Stomach smooth muscle (tissue), 2 donors: ENCODE measurements at regions not wholly inside any gene's neighbourhood (a gene's known extent, or its start where the extent isn't known, plus 50 kb on each side); places are given as distances from the start of the nearest gene placed in this dataset.

Source experiments
- H3K27ac ChIP-seq: one replicate; pipeline ENCODE4 v1.7.0; 2013; ENCODE audit warnings: mild to moderate bottlenecking, low read length, inconsistent platforms
- H3K27me3 ChIP-seq, 2 donors: one replicate each; pipeline ENCODE4 v1.7.0; 2013; ENCODE audit warnings: low read length in 2 of 2; ENCODE audit not compliant: insufficient read depth in 2 of 2, control insufficient read depth in 1 of 2
- H3K36me3 ChIP-seq, 2 donors: one replicate each; pipeline ENCODE4 v1.7.0; 2013; ENCODE audit warnings: low read length in 2 of 2; ENCODE audit not compliant: control insufficient read depth in 2 of 2, insufficient read depth in 2 of 2
- H3K4me1 ChIP-seq: one replicate; pipeline ENCODE4 v1.7.0; 2013; ENCODE audit warnings: low read length; ENCODE audit not compliant: control insufficient read depth, insufficient read depth
- H3K4me3 ChIP-seq, 2 donors: one replicate each; pipeline ENCODE4 v1.7.0; 2013; ENCODE audit warnings: low read length in 2 of 2
- H3K9ac ChIP-seq, 2 donors: one replicate each; pipeline ENCODE4 v1.7.0; 2013; ENCODE audit warnings: low read length in 2 of 2, mild to moderate bottlenecking in 1 of 2
- H3K9me3 ChIP-seq, 2 donors: one replicate each; pipeline ENCODE4 v1.7.0; 2013; ENCODE audit warnings: low read length in 2 of 2; ENCODE audit not compliant: control insufficient read depth in 2 of 2
- donor health status: healthy.
- donor health status: Pancreatic carcinoma.

GRCh38 chr5:68631884-68632283 lies 416.3 kb downstream of the PIK3R1 start:
- no peak overlapping the region for H3K27ac ChIP-seq
- no peak overlapping the region for H3K4me3 ChIP-seq
- no peaks in the 10 kb centered on the region for H3K9me3 ChIP-seq
- no peak overlapping the region for H3K9ac ChIP-seq
- H3K36me3 ChIP-seq: no peaks in the 10 kb centered on the region
- H3K4me1 ChIP-seq: no peaks in the 10 kb centered on the region
- no peaks in the 10 kb centered on the region for H3K27me3 ChIP-seq

- Histone ChIP-seq H3K4me1 (no peaks in the 10 kb centered on the region), H3K36me3 (no peaks in the 10 kb centered on the region), H3K4me3 (no peak overlapping the region), H3K27me3 (no peaks in the 10 kb centered on the region), H3K9me3 (no peaks in the 10 kb centered on the region), H3K9ac (no peak overlapping the region), H3K27ac (no peak overlapping the region)
These were observed 425.7 kb downstream of the PIK3R1 start for GRCh38 chr5:68641211-68641610.

GRCh38 chr5:68643064-68643463 lies 427.5 kb downstream of the PIK3R1 start:
- no peaks in the 10 kb centered on the region for H3K27me3 ChIP-seq
- H3K36me3 ChIP-seq: no peaks in the 10 kb centered on the region
- no peaks in the 10 kb centered on the region for H3K9me3 ChIP-seq
- H3K4me1 ChIP-seq: no peaks in the 10 kb centered on the region
- H3K9ac ChIP-seq: no peak overlapping the region
- H3K27ac ChIP-seq: no peak overlapping the region
- no peak overlapping the region for H3K4me3 ChIP-seq

GRCh38 chr5:68644971-68645370 lies 429.4 kb downstream of the PIK3R1 start:
- no peak overlapping the region for H3K27ac ChIP-seq
- H3K9ac ChIP-seq: no peak overlapping the region
- H3K36me3 ChIP-seq: no peaks in the 10 kb centered on the region
- no peaks in the 10 kb centered on the region for H3K9me3 ChIP-seq
- H3K4me1 ChIP-seq: no peaks in the 10 kb centered on the region
- H3K4me3 ChIP-seq: no peak overlapping the region
- H3K27me3 ChIP-seq: no peaks in the 10 kb centered on the region

- H3K9ac ChIP-seq: no peak overlapping the region
- H3K9me3 ChIP-seq: no peaks in the 10 kb centered on the region
- no peaks in the 10 kb centered on the region for H3K36me3 ChIP-seq
- no peaks in the 10 kb centered on the region for H3K4me1 ChIP-seq
- H3K4me3 ChIP-seq: no peak overlapping the region
- no peak overlapping the region for H3K27ac ChIP-seq
- no peaks in the 10 kb centered on the region for H3K27me3 ChIP-seq
These were observed 430.6 kb downstream of the PIK3R1 start for GRCh38 chr5:68646144-68646543.

GRCh38 chr5:68647743-68648142 lies 432.2 kb downstream of the PIK3R1 start:
- H3K4me3 ChIP-seq: no peak overlapping the region
- H3K9ac ChIP-seq: no peak overlapping the region
- no peaks in the 10 kb centered on the region for H3K9me3 ChIP-seq
- no peaks in the 10 kb centered on the region for H3K4me1 ChIP-seq
- H3K27ac ChIP-seq: no peak overlapping the region
- H3K36me3 ChIP-seq: no peaks in the 10 kb centered on the region
- no peaks in the 10 kb centered on the region for H3K27me3 ChIP-seq

- H3K4me3 ChIP-seq: no peak overlapping the region
- no peak overlapping the region for H3K9ac ChIP-seq
- H3K36me3 ChIP-seq: no peaks in the 10 kb centered on the region
- H3K27me3 ChIP-seq: no peaks in the 10 kb centered on the region
- H3K4me1 ChIP-seq: no peaks in the 10 kb centered on the region
- no peak overlapping the region for H3K27ac ChIP-seq
- H3K9me3 ChIP-seq: no peaks in the 10 kb centered on the region
These were observed 433.6 kb downstream of the PIK3R1 start for GRCh38 chr5:68648944-68649857.

- Histone ChIP-seq H3K4me1 (no peaks in the 10 kb centered on the region), H3K9ac (no peak overlapping the region)
These were observed 437.0 kb downstream of the PIK3R1 start for GRCh38 chr5:68652534-68652965.

GRCh38 chr5:68653471-68653870 lies 437.9 kb downstream of the PIK3R1 start:
- Histone ChIP-seq H3K9me3 (no peaks in the 10 kb centered on the region), H3K9ac (no peak overlapping the region), H3K36me3 (no peaks in the 10 kb centered on the region), H3K27me3 (no peaks in the 10 kb centered on the region), H3K4me1 (no peaks in the 10 kb centered on the region), H3K4me3 (no peak overlapping the region), H3K27ac (no peak overlapping the region)

More at GRCh38 chr5:68652534-68652965, 437.0 kb downstream of the PIK3R1 start:
- H3K27me3 ChIP-seq: no peaks in the 10 kb centered on the region
- H3K4me3 ChIP-seq: no peak overlapping the region
- no peaks in the 10 kb centered on the region for H3K9me3 ChIP-seq
- H3K27ac ChIP-seq: no peak overlapping the region
- H3K36me3 ChIP-seq: no peaks in the 10 kb centered on the region

GRCh38 chr5:68657055-68657961 lies 436.5 kb upstream of the SLC30A5 start:
- Histone ChIP-seq H3K9ac (no peak overlapping the region), H3K4me1 (no peaks in the 10 kb centered on the region), H3K4me3 (no peak overlapping the region), H3K36me3 (no peaks in the 10 kb centered on the region), H3K9me3 (no peaks in the 10 kb centered on the region), H3K27ac (no peak overlapping the region), H3K27me3 (no peaks in the 10 kb centered on the region)
